NK-92 treated with Interleukin-12 subunit alpha and Interleukin-12 subunit beta, amount 100 ng/mL, for 24 hours (cell line): ENCODE measurements at regions not wholly inside any gene's neighbourhood (a gene's known extent, or its start where the extent isn't known, plus 50 kb on each side); places are given as distances from the start of the nearest gene placed in this dataset.

Experiments
- DNase-seq: peaks from one replicate; lab custom pipeline; 2025; lab: John Stamatoyannopoulos, UW

DNA sequence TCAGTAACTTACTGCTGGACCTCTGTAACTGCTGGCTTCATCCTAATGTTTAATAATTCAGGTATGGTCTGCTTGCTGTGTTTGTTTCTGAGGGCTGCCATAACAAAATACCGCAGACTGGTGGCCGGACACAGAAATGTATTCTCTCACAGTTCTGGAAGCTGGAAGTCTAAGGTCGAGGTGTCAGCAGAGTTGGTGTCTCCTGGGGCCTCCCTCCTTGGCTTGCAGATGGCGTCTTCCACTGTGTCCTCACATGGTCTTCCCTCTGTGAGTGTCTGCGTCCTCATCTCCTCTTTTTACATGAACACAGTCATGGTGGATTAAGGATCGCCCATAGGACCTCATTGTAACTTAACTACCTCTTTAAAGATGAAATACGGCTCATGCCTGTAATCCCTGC lies 389.7 kb upstream of the JARID2 start:
- DNase-seq: no peak

DNA sequence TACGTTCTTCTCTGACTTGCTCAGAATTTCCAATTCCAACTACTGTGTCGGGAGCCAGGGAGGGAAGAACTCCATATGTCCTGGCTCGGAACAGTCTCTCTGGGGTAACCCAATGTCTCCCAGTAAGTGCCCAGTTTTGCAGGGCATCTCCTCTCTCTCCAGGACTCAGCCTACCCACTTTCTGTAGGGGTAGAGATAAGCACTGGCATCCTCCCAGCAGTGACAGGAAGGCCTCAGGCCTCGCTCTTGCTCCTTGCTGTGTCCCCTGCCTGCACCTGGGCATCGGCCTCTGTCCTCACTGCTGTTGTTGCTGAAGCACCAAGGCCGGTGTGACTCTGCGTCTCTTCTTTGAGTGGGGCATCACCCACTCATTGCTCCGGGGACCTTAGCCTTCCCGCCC lies 388.9 kb upstream of the JARID2 start:
- DNase-seq: no peak

DNA sequence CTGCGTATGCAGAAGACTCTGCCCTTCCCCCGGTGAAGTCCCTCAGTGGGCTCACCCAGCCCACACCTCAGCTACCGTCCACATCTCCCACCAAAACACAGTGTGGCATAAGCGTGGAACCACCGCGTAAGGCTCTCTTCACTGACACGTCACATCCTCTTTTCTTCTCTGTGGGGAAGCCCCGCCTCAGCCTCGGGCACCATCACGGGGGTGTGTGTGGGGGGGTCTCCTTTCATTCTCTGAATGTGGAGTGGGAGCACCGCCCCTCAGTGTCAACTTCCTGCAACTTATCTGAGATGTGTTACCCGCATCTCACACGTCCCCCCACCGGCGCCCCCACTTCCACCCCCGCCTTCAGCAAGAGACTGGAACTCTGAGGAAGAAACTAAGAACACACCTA lies 388.4 kb upstream of the JARID2 start:
- DNase-seq: no peak

DNA sequence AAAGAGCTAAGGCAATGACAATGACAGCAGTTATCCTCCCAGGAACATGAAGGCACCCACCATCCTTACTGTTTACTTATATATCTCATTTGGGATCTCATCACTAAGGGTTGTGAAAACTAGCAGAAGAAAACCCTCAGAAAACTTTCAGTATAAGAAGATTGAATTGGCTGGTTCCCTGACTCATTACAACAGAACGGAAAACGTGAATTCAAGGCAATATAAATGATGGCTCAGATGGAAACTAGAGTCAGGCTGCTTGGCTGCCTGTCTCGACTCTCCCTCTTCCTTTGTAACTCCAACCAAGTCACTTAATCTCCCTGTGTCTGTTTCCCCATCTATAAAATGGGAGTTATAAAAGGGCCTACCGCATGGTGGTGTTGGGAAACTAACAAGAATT lies 387.1 kb upstream of the JARID2 start:
- DNase-seq: no peak

DNA sequence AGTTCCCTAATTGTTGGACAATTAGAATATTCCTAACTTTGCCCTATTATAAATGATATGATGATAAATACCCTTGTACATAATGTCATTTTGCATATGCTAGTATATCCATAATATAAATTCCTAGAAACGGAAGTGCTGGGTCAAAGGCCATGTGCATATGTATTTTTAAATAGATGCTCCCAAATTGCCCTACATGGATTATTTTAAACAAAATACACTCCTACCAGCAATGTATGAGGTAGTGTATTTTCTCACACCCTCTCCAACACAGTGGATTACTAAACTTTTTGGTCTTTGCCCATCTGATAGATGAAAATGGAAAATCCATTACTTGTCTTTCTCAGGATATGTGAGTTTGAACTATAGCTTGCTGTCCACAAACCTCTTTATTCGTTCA lies 385.1 kb upstream of the JARID2 start:
- DNase-seq: no peak

DNA sequence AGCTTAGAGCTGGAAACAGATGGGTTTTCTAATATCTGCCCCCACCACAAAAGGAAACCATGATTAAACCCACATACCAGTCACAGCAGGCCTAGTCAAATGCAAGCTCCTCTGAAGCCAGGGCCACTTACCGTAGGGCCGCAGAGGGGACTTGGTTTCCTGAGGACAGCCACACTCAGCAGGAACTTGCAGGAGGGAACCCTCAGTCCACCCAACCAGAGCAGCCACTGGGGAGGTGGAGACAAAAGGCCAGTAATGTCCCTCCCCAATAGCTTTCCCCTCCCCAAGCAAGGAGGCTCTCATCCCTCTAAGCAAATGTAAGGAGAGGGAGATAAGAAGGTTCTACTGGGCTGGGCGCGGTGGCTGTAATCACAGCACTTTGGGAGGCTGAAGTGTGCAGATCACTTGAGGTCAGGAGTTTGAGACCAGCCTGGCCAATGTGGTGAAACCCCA lies 384.4 kb upstream of the JARID2 start:
- no peak for DNase-seq

DNA sequence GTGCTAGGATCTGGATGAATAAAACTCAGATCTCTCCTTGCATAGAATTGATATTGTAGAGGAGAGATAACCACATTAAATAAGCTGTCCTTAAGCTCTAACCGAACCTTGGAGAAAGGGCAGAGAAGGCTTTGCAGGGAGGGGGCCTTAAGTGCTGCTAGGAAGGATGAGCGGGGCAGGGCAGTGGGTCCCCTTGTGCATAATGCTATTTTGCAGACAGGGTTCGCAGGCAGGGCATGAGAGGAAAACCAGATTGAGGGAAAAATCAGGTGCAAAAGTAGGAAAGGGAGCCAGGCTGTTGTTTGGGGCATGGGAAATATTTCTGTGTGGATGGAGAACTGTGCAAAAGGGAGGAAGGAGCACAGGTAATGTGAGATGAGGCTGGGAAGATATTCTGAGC lies 383.0 kb upstream of the JARID2 start:
- DNase-seq: no peak

DNA sequence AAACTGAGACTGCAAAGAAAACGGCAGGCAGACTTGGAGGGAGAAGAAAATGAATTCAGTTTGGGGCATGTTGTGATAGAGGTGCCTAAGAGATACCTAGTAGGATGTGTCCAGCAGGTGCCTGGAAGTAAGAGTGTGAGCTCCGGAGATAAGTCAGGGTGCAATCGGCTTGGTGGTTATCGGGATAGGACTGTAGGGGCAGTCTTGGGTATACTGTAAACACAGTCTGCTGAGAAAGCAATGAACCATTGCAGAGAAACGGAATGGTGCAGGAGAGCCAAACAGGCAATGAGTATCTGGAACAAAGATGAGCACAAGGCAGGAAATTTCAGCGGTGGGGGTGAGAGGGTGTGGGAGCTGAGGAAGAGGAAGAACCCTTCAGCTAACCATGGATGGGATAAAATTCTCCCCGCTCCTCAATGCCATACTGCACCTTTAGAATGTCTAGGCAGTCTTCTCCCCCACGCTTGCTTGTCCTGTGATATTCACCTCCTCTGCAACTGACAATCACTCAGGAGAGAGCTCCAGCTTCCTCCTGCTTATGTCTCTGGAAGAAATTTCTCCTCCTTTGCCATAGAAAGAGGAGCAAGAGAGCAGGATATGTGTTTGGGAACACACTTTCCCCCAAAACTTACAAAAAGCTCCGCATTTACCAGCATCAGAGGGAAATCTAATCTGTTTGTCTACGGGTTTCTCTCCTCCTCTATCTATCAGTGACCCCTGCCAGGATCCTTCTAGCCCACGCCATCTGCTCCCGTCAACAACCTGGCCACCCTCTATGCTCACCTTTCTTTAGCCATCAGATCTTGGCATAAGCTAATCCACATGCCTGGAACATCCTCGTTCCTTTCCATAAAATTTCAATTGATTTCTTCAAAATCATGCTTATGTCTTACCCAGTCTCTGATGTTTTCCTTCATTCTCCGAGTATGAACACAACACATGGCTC lies 381.7 kb upstream of the JARID2 start:
- DNase-seq: no peak

DNA sequence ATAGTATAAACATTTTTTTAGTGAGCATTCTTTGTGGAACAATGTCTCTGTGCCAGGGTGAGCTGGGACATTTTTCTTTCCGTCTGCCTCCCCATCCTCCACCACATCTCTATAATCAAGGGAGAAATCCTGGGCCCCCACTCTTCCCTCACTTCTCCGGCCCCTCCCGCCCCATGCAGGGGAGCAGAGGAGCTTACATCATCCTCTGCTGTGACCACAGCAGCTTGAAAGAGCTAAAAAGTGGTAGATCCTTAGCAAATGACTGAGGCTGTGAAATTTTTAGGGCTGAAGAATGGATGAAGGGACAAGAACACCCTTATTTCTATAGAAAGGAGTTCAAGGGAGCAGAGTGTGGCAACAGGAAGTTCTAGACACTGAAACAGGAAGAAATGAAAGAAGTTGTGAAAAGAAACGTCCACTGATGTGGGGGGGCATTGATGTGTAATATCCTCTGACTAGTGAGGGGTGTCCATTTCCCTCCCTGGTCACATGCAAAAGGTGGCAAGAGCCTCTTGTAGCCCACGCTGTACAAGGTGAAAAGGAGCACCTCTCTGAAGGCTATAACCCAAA lies 380.3 kb upstream of the JARID2 start:
- DNase-seq: peak; percentile 45

DNA sequence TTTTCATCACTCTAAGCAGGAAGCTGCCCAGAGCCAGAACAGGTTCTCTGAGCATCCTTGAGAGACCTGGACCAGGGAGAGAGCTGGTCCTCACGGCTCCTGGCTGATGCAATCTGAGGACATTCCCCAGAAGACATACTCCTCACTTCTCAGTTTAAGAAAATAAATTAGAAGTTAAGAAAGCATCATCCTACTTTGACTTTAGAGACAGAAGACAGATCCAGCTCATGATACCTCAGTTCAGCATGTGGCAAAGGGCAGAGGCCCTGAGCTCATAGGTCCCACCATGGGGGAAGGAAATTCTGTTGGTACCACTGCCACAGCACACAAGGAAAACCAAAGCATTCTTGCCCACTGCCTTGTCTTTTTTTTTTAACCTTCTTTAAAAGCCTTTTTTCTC lies 378.1 kb upstream of the JARID2 start:
- DNase-seq: no peak

DNA sequence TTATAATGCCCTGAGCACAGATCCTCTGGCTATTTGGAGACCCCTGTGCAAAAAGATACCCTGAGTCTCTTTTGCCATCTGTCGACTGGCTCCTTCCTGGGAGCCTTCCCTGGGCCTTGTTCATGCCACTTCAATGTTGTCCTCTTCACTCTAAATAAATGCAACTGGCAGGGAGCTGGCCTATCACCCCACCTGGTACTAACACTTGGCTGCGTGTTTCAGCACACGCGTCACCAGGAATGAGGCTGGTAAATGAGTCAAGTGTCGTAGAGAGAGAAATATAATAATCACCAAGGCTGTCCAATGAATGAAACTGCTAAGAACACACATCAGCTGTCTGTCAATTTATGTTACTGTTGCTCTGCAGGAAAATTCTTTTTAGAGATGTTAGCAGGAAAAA lies 374.6 kb upstream of the JARID2 start:
- DNase-seq: no peak

DNA sequence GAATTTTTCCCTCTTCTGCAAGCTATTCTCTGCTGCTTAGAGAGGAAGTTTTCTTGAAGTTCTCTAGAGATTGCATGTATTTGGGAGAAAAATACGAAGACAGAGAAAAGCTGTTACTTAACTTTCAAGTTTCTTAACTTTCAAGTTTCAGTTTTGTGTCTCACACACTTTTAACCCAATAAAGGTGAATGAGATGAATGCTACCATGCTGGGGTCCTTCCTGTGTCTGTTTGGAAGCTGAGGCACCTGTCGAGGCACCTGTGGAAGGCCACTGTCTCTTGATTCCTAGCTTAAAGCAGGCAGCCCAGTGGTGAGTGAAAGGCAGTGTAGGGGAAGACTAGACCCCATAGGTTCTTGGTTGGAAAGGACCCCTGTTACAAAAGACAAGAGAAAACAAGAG lies 372.8 kb upstream of the JARID2 start:
- no peak for DNase-seq

DNA sequence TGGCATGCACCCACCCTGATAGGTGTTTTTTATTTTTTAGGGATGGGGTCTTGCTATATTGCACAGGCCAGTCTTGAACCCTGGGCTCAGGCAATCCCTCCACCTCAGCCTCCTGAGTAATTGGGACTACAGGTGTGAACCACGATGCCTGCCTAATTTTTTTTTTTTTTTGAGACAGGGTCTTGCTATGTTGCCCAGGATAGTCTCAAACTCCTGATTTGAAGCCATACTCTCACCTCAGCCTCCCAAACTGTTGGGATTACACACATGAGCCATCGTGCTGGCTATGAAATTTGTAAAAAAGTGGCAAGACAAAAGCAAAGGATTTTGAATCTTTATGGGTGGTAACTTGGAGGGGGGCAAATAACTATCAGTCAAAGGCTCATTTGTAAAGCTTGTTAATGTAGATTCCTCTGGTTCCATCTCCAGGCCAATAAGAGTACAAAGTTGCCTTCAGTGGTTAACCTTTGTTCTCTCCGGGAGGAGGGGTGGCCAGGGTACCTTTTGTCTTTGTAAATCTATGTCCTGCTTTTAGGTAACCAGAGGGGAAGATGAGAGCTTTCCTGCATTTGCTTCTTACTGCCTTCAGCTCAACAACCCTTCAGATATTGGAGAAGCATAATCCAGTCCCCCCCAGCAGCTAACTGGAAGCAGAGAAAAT lies 372.0 kb upstream of the JARID2 start:
- DNase-seq: no peak

DNA sequence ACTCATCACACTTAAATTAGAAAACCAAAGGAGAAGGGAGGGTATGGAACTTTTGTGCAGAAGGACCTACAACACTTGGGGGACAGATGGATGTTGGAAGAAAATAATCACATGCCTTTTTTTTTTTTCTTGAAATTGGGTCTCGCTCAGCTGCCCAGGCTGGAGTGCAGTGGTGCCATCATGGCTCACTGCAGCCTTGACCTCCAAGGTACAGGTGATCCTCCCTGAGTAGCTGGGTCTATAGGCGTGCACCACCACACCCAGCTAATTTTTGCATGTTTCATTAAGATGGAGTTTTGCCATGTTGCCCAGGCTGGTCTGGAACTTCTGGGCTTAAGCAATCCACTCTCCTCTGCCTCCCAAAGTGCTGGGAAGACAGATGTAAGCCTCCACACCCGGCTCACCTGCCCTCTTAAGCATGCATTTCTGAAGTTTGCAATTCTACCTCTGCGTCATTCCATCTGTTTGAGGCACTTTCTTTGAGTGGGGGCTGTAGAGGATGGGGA lies 370.8 kb upstream of the JARID2 start:
- DNase-seq: no peak

DNA sequence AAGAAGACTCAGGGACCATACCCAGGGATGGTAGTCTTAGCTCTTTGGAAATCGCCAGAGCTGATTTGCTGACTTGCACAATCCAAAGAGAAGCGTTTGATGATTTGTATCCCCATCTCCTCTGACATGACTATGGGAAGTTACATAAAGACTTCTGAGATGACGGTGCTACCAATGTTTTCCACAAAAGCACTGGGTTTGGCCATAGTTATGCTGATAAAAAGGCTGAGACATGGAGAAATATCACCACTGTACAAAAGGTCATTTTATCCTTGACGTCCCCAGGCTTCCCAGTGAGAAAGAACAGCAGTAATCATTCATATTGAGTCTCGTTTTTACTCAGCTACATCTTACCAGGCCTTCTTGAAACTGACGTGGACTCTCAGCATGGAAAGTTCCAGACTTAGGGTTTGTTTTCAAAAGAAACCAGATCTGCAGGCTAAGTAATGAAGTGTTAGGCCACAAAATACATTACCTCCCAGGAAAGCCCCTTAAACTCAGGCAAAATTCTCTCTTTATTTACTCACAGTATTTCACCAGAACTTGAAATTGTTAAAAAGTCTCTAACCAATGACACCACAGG lies 370.3 kb upstream of the JARID2 start:
- no peak for DNase-seq

DNA sequence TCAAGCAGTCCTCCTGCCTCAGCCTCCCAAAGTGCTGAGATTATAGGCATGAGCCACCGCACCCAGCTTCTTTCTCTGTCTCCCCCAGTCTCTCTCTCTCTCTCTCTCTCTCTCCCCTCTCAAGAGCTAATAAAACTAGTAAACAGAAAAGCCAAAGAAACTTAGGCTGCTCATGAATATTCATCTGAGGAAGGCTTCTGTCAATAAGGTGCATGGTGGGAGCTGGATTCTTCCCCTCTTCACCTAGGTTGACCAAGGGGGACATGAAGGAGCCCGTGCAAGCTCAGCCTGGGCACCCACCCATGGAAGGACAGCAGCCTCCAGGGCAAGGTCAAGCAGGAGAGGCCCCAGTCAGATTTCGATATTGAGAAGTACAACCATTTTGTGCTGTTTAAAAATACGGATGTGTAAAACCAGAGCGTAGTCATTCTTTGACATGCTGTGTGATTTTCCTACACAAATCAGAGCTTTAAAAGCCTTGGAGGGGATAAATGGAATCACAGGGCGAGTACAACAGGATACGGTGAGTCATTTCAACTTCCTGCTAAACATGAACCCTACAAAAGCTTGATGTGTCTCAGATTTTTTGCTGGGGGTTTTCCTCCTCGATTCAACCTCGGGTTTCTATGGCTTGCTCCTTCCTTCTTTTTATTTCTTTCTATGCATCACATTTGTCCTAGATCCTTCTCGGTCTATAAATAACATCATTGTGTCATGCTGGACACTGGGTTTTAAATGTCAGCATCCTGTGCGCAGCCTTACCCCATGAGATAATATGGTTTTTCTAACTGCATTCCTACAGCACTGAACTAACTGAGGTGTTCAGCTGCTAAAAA lies 368.9 kb upstream of the JARID2 start:
- no peak for DNase-seq

DNA sequence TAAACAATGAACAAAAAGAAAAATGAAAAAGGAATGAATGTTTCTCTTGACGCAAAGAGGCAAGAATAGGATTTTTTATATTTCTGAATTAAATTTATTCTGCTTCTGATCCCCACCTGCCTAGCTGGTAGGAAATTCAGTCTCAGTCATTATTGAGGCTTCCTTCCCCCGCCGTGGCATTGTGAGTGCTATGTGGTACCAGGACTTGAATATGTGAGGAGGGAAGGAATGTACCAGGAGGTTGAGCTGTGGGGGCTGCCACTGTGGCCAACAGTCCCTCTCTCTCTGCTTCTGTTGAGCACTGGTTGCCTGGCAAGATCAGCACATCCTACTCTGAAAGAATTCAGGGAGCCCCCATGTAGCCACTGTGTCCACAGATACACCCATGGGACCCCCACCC lies 368.1 kb upstream of the JARID2 start:
- no peak for DNase-seq

DNA sequence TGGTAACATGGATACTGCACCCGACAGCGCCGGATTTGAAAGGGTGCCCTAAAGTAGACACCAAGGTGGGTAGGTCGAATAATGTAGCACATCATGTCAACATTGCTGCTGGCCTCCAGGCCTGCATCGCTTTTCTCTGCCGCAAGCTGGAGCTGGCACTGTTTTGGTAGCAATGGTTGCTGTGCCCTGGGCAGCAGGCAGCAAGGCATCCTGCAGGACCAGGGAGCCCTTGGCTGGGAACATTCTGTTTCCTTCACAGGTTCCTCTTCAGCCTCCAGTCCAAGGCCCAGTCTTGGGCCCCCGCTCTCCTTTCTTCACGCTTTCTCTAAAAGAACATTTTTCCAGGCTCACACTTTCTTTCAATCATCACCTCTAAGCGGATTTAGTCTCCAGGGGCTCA lies 365.8 kb upstream of the JARID2 start:
- DNase-seq: no peak

DNA sequence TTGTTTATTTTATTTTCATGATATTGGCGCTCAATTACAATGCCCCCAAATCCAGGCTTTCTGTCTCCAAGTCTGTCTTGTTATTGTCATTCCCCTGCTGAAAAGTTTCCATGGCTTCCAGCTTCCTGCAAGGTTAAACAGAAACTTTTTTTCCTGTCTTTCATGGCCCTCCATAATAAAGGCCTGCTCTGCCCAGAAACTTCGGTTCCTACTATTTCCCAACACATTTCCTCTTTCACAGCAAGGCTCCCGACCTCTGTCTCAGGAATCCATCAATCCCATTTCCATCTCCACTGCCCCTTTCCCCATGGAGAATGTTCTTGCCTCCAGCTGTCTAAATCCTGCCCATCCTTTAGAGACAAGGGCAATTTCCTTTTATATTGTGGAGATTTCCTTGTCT lies 365.2 kb upstream of the JARID2 start:
- DNase-seq: no peak

DNA sequence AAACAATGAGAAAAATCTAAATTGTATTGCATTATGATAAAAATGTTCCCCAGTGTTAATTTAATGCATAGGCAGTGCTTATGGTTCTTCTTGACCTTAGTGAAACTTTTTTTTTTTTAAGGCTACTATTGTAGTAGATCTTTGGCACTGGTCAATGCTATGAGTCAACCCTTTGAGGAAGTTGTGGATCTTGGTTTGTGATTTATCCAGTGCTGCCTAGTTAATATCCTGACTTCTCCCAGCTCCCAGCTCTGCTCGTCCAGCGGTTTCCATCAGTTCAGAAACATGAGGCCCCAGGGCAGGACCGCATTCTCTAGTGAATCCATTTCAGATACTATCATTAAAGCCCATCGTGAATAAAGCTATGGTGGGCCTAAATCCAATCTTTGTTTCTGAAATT lies 364.5 kb upstream of the JARID2 start:
- no peak for DNase-seq

DNA sequence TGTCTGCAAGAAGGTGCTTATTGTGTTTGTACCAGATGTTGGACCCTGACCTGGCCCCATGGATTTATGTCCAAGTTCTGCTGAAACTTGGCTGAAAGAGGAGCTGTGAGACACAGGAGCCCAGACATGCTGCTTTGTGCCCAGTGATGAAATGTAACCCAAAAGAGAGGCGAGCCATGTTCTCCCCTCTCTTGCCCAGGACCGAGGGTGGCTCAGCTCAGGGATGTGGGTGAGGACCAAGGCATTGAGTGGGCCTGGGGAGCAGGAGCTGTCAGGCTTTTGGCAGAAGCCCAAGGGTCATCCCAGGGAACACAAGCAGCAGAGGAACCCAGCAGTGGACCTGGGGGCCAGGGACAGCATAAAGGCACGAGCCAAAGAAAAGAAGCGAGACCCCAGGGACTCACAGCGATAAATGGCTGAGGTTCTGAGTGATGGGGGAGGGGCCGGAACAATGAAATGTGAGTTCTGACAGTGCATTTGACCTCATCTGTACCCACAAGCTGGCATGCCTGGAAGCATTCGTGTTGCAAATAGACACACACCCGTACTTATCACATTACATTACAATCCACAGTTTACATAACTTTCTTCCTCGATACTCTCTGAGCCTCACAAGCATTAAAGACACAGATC lies 363.4 kb upstream of the JARID2 start:
- no peak for DNase-seq
